ENCODE measurements at regions not wholly inside any gene's neighbourhood (a gene's known extent, or its start where the extent isn't known, plus 50 kb on each side); places are given as distances from the start of the nearest gene placed in this dataset.

- Histone ChIP-seq H3K79me2 (ENCODE audit: insufficient read depth, low read depth, low read length) (no peaks in the 10 kb centered on the region), H3K27ac (ENCODE audit: low read depth, low read length, poor library complexity, severe bottlenecking) (no peak overlapping the region), H3K4me2 (ENCODE audit: low read length) (no peak overlapping the region), H3K36me3 (ENCODE audit: insufficient read depth, low read length) (no peaks in the 10 kb centered on the region), H3K9me2 (ENCODE audit: insufficient read depth, low read length) (no peaks in the 10 kb centered on the region), H2AFZ (ENCODE audit: low read length) (no peak overlapping the region), H3K9me3 (ENCODE audit: low read length) (no peaks in the 10 kb centered on the region), H3K4me3 (ENCODE audit: low read depth, low read length, poor library complexity, severe bottlenecking) (no peak overlapping the region), H4K20me1 (ENCODE audit: insufficient read depth, low read length) (no peaks in the 10 kb centered on the region), H3K4me1 (ENCODE audit: insufficient read depth, low read length, poor library complexity, severe bottlenecking) (no peaks in the 10 kb centered on the region)
- no TSS peak for BruUV-seq (replicated peaks)
- intact Hi-C loops (cut with micrococcal nuclease; ENCODE audit: unreplicated experiment) = no loop called here
- TF ChIP-seq CTCF (conservative IDR thresholded peaks at IDR 0.05; ENCODE audit: low read length) (no peak), EZH2phosphoT487 (IDR thresholded peaks at IDR 0.05; ENCODE audit: borderline replicate concordance, low read depth, low read length) (no peak)
- no peak for DNase-seq (ENCODE audit: low spot score)
- CTCF ChIA-PET (ENCODE audit: unreplicated experiment) = no interaction called here
- POLR2A ChIA-PET = no interaction called here
These were observed 492.7 kb upstream of the THBS1 start for GRCh38 chr15:39088156-39088555.

GRCh38 chr15:39092354-39092753, 488.5 kb upstream of the THBS1 start:
- Histone ChIP-seq H3K9me3 (ENCODE audit: low read length) (no peaks in the 10 kb centered on the region), H2AFZ (ENCODE audit: low read length) (no peak overlapping the region), H3K4me3 (ENCODE audit: low read depth, low read length, poor library complexity, severe bottlenecking) (no peak overlapping the region), H3K79me2 (ENCODE audit: insufficient read depth, low read depth, low read length) (no peaks in the 10 kb centered on the region), H3K4me2 (ENCODE audit: low read length) (no peak overlapping the region), H3K4me1 (ENCODE audit: insufficient read depth, low read length, poor library complexity, severe bottlenecking) (no peaks in the 10 kb centered on the region), H4K20me1 (ENCODE audit: insufficient read depth, low read length) (no peaks in the 10 kb centered on the region), H3K36me3 (ENCODE audit: insufficient read depth, low read length) (no peaks in the 10 kb centered on the region), H3K27ac (ENCODE audit: low read depth, low read length, poor library complexity, severe bottlenecking) (no peak overlapping the region), H3K9me2 (ENCODE audit: insufficient read depth, low read length) (no peaks in the 10 kb centered on the region)
- intact Hi-C loops (cut with micrococcal nuclease; ENCODE audit: unreplicated experiment) = no loop called here
- DNase-seq (ENCODE audit: low spot score) = no peak
- BruUV-seq (replicated peaks) = no TSS peak
- CTCF ChIA-PET (ENCODE audit: unreplicated experiment) = no interaction called here
- POLR2A ChIA-PET = no interaction called here
- TF ChIP-seq EZH2phosphoT487 (IDR thresholded peaks at IDR 0.05; ENCODE audit: borderline replicate concordance, low read depth, low read length) = no peak
- TF ChIP-seq CTCF (conservative IDR thresholded peaks at IDR 0.05; ENCODE audit: low read length) = no peak

GRCh38 chr15:39092761-39093160, 488.1 kb upstream of the THBS1 start:
- Histone ChIP-seq H3K9me2 (ENCODE audit: insufficient read depth, low read length) (no peaks in the 10 kb centered on the region), H4K20me1 (ENCODE audit: insufficient read depth, low read length) (no peaks in the 10 kb centered on the region), H3K79me2 (ENCODE audit: insufficient read depth, low read depth, low read length) (no peaks in the 10 kb centered on the region), H3K4me1 (ENCODE audit: insufficient read depth, low read length, poor library complexity, severe bottlenecking) (no peaks in the 10 kb centered on the region), H3K4me3 (ENCODE audit: low read depth, low read length, poor library complexity, severe bottlenecking) (no peak overlapping the region), H3K36me3 (ENCODE audit: insufficient read depth, low read length) (no peaks in the 10 kb centered on the region), H3K4me2 (ENCODE audit: low read length) (no peak overlapping the region), H3K9me3 (ENCODE audit: low read length) (no peaks in the 10 kb centered on the region), H2AFZ (ENCODE audit: low read length) (no peak overlapping the region), H3K27ac (ENCODE audit: low read depth, low read length, poor library complexity, severe bottlenecking) (no peak overlapping the region)
- BruUV-seq (replicated peaks) = no TSS peak
- ChIA-PET POLR2A (no interaction called here), CTCF (ENCODE audit: unreplicated experiment) (no interaction called here)
- intact Hi-C loops (cut with micrococcal nuclease; ENCODE audit: unreplicated experiment) = no loop called here
- no peak for DNase-seq (ENCODE audit: low spot score)
- TF ChIP-seq CTCF (conservative IDR thresholded peaks at IDR 0.05; ENCODE audit: low read length) = no peak
- TF ChIP-seq EZH2phosphoT487 (IDR thresholded peaks at IDR 0.05; ENCODE audit: borderline replicate concordance, low read depth, low read length) = no peak

Measured in OCI-LY7 (cell line).